Adrenal gland (tissue), 5 donors: ENCODE measurements at regions not wholly inside any gene's neighbourhood (a gene's known extent, or its start where the extent isn't known, plus 50 kb on each side); places are given as distances from the start of the nearest gene placed in this dataset.

Experiments
- POLR2A ChIP-seq, 2 donors: fragments of 450-650 bp; IDR thresholded peaks; one replicate each; pipeline ENCODE4 v1.6.1; 2017; ENCODE audit warnings: antibody characterized with exemption in 2 of 2, mild to moderate bottlenecking in 2 of 2, moderate library complexity in 1 of 2
- TF ChIP-seq, protein P1 (sequence below), 6 experiments: fragments of 450-650 bp in 4 of 6; fragments of 200-600 bp in 2 of 6; sonication (generic) in 1 of 6; IDR thresholded peaks; 1 replicate in 5 of 6; 2 replicates in 1 of 6; pipeline versions ENCODE4 v1.5.1 to v1.8.0; 2016 to 2021; ENCODE audit warnings: antibody characterized with exemption in 6 of 6, mild to moderate bottlenecking in 2 of 6, moderate library complexity in 1 of 6
- donor health status: DM: no; HTN: no; CAD: no.

- no peak for TF ChIP-seq POLR2A (IDR thresholded peaks at IDR 0.05)
- TF ChIP-seq, protein P1, sequence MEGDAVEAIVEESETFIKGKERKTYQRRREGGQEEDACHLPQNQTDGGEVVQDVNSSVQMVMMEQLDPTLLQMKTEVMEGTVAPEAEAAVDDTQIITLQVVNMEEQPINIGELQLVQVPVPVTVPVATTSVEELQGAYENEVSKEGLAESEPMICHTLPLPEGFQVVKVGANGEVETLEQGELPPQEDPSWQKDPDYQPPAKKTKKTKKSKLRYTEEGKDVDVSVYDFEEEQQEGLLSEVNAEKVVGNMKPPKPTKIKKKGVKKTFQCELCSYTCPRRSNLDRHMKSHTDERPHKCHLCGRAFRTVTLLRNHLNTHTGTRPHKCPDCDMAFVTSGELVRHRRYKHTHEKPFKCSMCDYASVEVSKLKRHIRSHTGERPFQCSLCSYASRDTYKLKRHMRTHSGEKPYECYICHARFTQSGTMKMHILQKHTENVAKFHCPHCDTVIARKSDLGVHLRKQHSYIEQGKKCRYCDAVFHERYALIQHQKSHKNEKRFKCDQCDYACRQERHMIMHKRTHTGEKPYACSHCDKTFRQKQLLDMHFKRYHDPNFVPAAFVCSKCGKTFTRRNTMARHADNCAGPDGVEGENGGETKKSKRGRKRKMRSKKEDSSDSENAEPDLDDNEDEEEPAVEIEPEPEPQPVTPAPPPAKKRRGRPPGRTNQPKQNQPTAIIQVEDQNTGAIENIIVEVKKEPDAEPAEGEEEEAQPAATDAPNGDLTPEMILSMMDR (IDR thresholded peaks at IDR 0.05): no peak
Observed at GRCh38 chr3:35042210-35042991, 596.9 kb upstream of the ARPP21 start.
